Uterus (tissue), 3 donors: ENCODE measurements at regions not wholly inside any gene's neighbourhood (a gene's known extent, or its start where the extent isn't known, plus 50 kb on each side); places are given as distances from the start of the nearest gene placed in this dataset.
"Not testable (repeated sequence)": the region's sequence is repeated elsewhere in the genome, so short reads cannot be mapped to it uniquely, and the experiment has no call there.

Experiments
- DNase-seq, 2 donors: peaks; one replicate each; pipeline ENCODE4 v3.0.0-alpha.2; 2019 to 2020
- H3K27ac ChIP-seq, 2 donors: fragments of 200-600 bp; sonication (generic); 1 replicate in 1 of 2; 2 replicates in 1 of 2; pipeline ENCODE4 v1.5.1; 2016 to 2018
- H3K27me3 ChIP-seq, 2 donors: fragments of 200-600 bp; sonication (generic); one replicate each; pipeline ENCODE4 v1.5.1; 2018 to 2019; ENCODE audit warnings: control low read depth in 1 of 2
- H3K36me3 ChIP-seq, 2 donors: fragments of 200-600 bp; sonication (generic); one replicate each; pipeline ENCODE4 v1.5.1; 2019; ENCODE audit warnings: control low read depth in 1 of 2
- H3K4me1 ChIP-seq, 2 donors: fragments of 200-600 bp; sonication (generic); one replicate each; pipeline ENCODE4 v1.5.1; 2018 to 2019; ENCODE audit warnings: control low read depth in 1 of 2
- H3K4me3 ChIP-seq, 2 donors: fragments of 200-600 bp; sonication (generic); 1 replicate in 1 of 2; 2 replicates in 1 of 2; pipeline ENCODE4 v1.5.1; 2018 to 2019; ENCODE audit warnings: mild to moderate bottlenecking in 1 of 2
- H3K9me3 ChIP-seq, 2 donors: fragments of 200-600 bp; sonication (generic); one replicate each; pipeline ENCODE4 v1.5.1; 2019; ENCODE audit warnings: control low read depth in 1 of 2
- POLR2A ChIP-seq, 2 donors: fragments of 450-650 bp; IDR thresholded peaks; one replicate each; pipeline ENCODE4 v1.6.1; 2016; ENCODE audit warnings: antibody characterized with exemption in 2 of 2, mild to moderate bottlenecking in 1 of 2, moderate library complexity in 1 of 2
- intact Hi-C: fragments of 100-400 bp; cut with DNase I; formaldehyde crosslinking; loops from one replicate; pipeline ENCODE4 v1.15.1; 2023; ENCODE audit warnings: low total_unique reads
- TF ChIP-seq, protein P1 (sequence below), 4 experiments: fragments of 200-600 bp in 2 of 4; fragments of 450-650 bp in 2 of 4; sonication (generic) in 2 of 4; IDR thresholded peaks; one replicate each; pipeline ENCODE4 v1.5.1; 2016 to 2019; ENCODE audit warnings: antibody characterized with exemption in 4 of 4, mild to moderate bottlenecking in 2 of 4, moderate library complexity in 1 of 4
- donor health status: DM: yes; HTN: yes; CAD: no.

DNA sequence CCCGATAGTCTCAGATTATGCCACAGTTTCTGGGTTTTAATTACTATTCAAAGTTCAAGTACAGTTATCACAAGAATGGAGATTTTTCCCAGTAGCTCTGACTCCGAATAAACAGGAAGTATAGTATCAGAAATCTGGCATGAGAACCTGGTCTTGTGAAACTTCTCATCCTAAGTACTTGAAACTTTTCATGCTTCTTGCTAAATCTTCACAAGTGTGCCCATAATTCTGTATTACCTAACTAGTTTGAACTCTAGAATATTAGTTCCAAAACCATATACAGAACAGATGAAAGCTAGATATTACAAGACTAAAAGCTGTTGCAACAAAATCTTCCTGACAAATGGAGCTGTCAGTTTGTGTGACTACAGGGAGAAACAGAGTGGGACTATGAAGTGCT is 70.5 kb upstream of the CSNK1A1L start:
- Histone ChIP-seq H3K4me1 (no peaks in the 10 kb centered on the region), H3K36me3 (no peaks in the 10 kb centered on the region), H3K27me3 (no peaks in the 10 kb centered on the region), H3K4me3 (no peak overlapping the region), H3K27ac (no peak overlapping the region), H3K9me3 (no peaks in the 10 kb centered on the region)
- intact Hi-C loops = no loop called here
- TF ChIP-seq POLR2A (IDR thresholded peaks at IDR 0.05) = no peak
- TF ChIP-seq, protein P1, sequence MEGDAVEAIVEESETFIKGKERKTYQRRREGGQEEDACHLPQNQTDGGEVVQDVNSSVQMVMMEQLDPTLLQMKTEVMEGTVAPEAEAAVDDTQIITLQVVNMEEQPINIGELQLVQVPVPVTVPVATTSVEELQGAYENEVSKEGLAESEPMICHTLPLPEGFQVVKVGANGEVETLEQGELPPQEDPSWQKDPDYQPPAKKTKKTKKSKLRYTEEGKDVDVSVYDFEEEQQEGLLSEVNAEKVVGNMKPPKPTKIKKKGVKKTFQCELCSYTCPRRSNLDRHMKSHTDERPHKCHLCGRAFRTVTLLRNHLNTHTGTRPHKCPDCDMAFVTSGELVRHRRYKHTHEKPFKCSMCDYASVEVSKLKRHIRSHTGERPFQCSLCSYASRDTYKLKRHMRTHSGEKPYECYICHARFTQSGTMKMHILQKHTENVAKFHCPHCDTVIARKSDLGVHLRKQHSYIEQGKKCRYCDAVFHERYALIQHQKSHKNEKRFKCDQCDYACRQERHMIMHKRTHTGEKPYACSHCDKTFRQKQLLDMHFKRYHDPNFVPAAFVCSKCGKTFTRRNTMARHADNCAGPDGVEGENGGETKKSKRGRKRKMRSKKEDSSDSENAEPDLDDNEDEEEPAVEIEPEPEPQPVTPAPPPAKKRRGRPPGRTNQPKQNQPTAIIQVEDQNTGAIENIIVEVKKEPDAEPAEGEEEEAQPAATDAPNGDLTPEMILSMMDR (IDR thresholded peaks at IDR 0.05) = no peak
- DNase-seq = no peak

DNA sequence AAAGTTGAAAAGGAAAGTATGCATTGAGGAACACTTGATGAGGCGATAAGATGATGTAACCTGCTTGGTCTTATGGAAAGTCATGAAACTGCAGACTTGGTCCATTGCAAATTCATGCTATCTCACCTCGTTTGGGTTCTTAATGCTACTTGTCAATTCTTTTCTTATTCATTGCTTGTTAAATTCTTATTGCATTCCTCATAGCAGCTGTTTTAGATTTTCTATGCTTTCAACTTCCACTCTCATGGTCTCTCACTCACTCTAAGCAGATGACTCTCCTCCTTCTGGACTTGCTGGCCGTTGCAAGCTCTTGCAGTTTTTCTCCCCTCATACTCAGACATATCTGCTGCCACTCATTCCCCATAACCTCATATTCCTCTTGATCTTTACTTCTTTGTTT is 67.8 kb upstream of the CSNK1A1L start:
- no peak overlapping the region for H3K27ac ChIP-seq
- no peaks in the 10 kb centered on the region for H3K36me3 ChIP-seq
- no peak for DNase-seq
- H3K4me1 ChIP-seq = no peaks in the 10 kb centered on the region
- TF ChIP-seq POLR2A (IDR thresholded peaks at IDR 0.05) = no peak
- TF ChIP-seq, protein P1 (IDR thresholded peaks at IDR 0.05) = no peak
- intact Hi-C loops = no loop called here
- no peaks in the 10 kb centered on the region for H3K27me3 ChIP-seq
- H3K4me3 ChIP-seq = no peak overlapping the region
- no peaks in the 10 kb centered on the region for H3K9me3 ChIP-seq

DNA sequence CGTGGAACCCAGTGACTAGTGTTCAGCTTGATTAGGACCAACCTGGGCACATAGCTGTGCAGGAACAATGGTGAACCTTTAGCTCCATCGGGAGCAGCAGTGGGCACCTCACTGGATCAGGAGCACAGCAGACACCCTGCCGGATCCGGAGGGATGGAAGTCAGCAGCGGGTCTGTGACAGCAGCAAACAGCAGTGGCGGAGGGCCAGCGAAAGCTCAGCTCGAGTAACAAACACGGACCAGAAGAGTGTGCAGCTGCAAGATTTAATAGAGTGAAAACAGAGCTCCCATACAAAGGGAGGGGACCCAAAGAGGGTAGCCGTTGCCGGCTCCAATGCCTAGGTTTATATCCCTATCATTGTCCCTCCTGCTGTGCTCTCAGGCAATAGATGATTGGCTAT is 66.8 kb upstream of the CSNK1A1L start:
- H3K27me3 ChIP-seq, H3K36me3 ChIP-seq, H3K27ac ChIP-seq, H3K4me1 ChIP-seq, intact Hi-C loops, H3K4me3 ChIP-seq, H3K9me3 ChIP-seq, DNase-seq: not testable (repeated sequence)

DNA sequence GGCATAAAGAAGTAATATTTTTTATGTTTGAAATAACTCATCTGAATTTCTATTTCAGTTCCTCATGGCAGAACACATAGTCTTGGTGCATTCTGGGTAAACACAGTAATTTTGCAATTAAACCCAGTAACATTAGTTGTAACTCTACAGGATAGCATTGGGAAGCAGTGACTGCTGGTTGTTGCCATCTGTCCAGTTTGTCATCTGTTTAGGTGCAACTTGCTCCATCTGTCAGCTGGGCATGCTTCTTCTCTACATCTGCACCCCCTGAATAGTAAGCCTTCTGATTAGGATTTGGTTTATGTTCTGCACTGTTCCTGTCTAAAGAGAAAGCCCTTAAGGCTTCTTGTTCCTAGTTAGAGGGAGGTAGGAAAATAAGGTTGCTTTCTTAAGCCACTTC is 63.5 kb upstream of the CSNK1A1L start:
- intact Hi-C loops = no loop called here
- DNase-seq = no peak
- Histone ChIP-seq H3K4me3 (no peak overlapping the region), H3K9me3 (no peaks in the 10 kb centered on the region), H3K36me3 (no peaks in the 10 kb centered on the region), H3K4me1 (no peaks in the 10 kb centered on the region), H3K27ac (no peak overlapping the region), H3K27me3 (no peaks in the 10 kb centered on the region)
- TF ChIP-seq POLR2A (IDR thresholded peaks at IDR 0.05) = no peak
- TF ChIP-seq, protein P1 (IDR thresholded peaks at IDR 0.05) = no peak

DNA sequence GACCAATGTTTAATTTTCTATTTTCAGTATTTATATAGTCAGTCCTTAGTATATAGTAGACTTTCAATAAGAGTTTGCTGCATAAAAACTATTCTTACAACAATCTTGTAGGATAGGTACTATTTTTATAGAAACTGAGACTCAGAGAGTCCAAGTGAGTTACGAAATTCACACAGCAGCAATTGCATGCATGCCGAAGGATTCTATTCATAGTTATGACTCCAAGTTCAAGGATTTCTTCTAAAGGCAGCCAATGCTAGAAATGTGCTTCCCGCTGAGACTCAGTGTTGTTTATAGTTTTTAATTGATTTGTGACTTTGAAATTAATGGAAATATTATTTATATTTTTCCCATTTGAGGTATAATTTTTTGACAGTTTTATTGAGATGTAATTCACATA is 62.7 kb upstream of the CSNK1A1L start:
- Histone ChIP-seq H3K4me1 (no peaks in the 10 kb centered on the region), H3K27ac (no peak overlapping the region), H3K27me3 (no peaks in the 10 kb centered on the region), H3K36me3 (no peaks in the 10 kb centered on the region), H3K9me3 (no peaks in the 10 kb centered on the region), H3K4me3 (no peak overlapping the region)
- intact Hi-C loops = no loop called here
- no peak for TF ChIP-seq POLR2A (IDR thresholded peaks at IDR 0.05)
- TF ChIP-seq, protein P1 (IDR thresholded peaks at IDR 0.05) = no peak
- no peak for DNase-seq

DNA sequence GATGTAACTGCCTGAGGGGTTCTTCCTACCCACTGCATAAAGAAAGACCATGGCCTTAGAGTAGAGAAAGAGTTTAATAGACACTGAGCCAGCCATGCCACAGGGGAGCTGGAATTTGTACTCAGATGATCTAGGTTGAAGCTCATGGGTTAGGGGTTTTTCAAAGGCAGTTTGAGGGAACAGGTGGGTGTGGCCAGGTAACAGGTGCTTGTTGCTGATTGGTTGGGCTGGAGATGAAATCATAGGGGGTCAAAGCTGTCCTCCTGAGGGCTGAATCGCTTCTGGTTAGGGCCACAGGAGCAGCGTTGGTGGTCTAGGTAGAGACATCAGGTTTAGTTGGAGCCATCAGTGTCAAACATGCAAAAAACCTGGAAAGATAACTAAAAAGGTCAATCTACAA is 59.2 kb upstream of the CSNK1A1L start:
- no peaks in the 10 kb centered on the region for H3K4me1 ChIP-seq
- no peaks in the 10 kb centered on the region for H3K36me3 ChIP-seq
- peaks cover 0 to 4% of the 10 kb centered on the region in 2 donors for H3K9me3 ChIP-seq
- DNase-seq = no peak
- H3K27me3 ChIP-seq = no peaks in the 10 kb centered on the region
- intact Hi-C loops = no loop called here
- H3K4me3 ChIP-seq = no peak overlapping the region
- TF ChIP-seq, protein P1 (IDR thresholded peaks at IDR 0.05) = no peak
- no peak for TF ChIP-seq POLR2A (IDR thresholded peaks at IDR 0.05)
- no peak overlapping the region for H3K27ac ChIP-seq
